HEK293 (cell line): ENCODE measurements at regions not wholly inside any gene's neighbourhood (a gene's known extent, or its start where the extent isn't known, plus 50 kb on each side); places are given as distances from the start of the nearest gene placed in this dataset.

ENCODE experiments used
- CTCF ChIA-PET: fragments of 350-600 bp; formaldehyde crosslinking; extraction: SDS; loops from one replicate; lab custom pipeline; 2021; ENCODE audit warnings: antibody characterized with exemption; lab: Yijun Ruan, JAX
- POLR2A ChIA-PET: fragments of 300-600 bp; formaldehyde crosslinking; extraction: SDS; loops from one replicate; lab custom pipeline; 2020; ENCODE audit warnings: antibody characterized with exemption, inconsistent platforms; lab: Yijun Ruan, JAX
- H3K27ac ChIP-seq: fragments of 200-500 bp; sonication (Bioruptor generic); 2 replicates; pipeline ENCODE4 v1.5.1; 2014; ENCODE audit warnings: low read depth, low read length, control low read depth, inconsistent platforms; ENCODE audit errors: extremely low read depth
- H3K36me3 ChIP-seq, 2 experiments: fragments of 200-500 bp in 1 of 2; sonication (Bioruptor generic) in 1 of 2; 1 replicate in 1 of 2; 2 replicates in 1 of 2; pipeline ENCODE4 v1.5.1; 2014 to 2017; ENCODE audit warnings: inconsistent platforms in 2 of 2, low read length in 2 of 2; ENCODE audit not compliant: control insufficient read depth in 2 of 2, insufficient read depth in 1 of 2
- H3K4me1 ChIP-seq: fragments of 200-500 bp; sonication (Bioruptor generic); 2 replicates; pipeline ENCODE4 v1.5.1; 2014; ENCODE audit warnings: mild to moderate bottlenecking, low read length, inconsistent platforms; ENCODE audit not compliant: control insufficient read depth, insufficient read depth
- H3K4me3 ChIP-seq: 2 replicates; pipeline ENCODE4 v1.5.1; 2011; ENCODE audit warnings: low read depth, mild to moderate bottlenecking, control low read depth, low read length, moderate library complexity
- H3K9me3 ChIP-seq: fragments of 200-500 bp; sonication (Bioruptor generic); 2 replicates; pipeline ENCODE4 v1.5.1; 2014; ENCODE audit warnings: low read depth, low read length, inconsistent platforms; ENCODE audit not compliant: control insufficient read depth, insufficient read depth
- GFI1B ChIP-seq: fragments of 450-650 bp; formaldehyde crosslinking; IDR thresholded peaks from 2 replicates; pipeline ENCODE4 v1.5.1; 2016; ENCODE audit warnings: missing biosample characterization, missing genetic modification characterization
- HOXD13 ChIP-seq: sonication (generic); formaldehyde crosslinking; IDR thresholded peaks from 2 replicates; pipeline ENCODE4 v1.8.0; 2022; ENCODE audit warnings: missing genetic modification reagents, borderline replicate concordance
- KLF8 ChIP-seq: fragments of 450-650 bp; formaldehyde crosslinking; IDR thresholded peaks from 2 replicates; pipeline ENCODE4 v1.5.1; 2016; ENCODE audit warnings: missing biosample characterization, missing genetic modification characterization
- OSR2 ChIP-seq: fragments of 450-650 bp; formaldehyde crosslinking; IDR thresholded peaks from 2 replicates; pipeline ENCODE4 v1.5.1; 2016; ENCODE audit warnings: missing biosample characterization, missing genetic modification characterization
- WT1 ChIP-seq: fragments of 450-650 bp; formaldehyde crosslinking; IDR thresholded peaks from 2 replicates; pipeline ENCODE4 v1.5.1; 2016; ENCODE audit warnings: missing biosample characterization, missing genetic modification characterization
- ZBTB10 ChIP-seq: fragments of 450-650 bp; formaldehyde crosslinking; IDR thresholded peaks from 2 replicates; pipeline ENCODE4 v1.5.1; 2016; ENCODE audit warnings: missing biosample characterization, missing genetic modification characterization
- ZBTB49 ChIP-seq: fragments of 450-650 bp; formaldehyde crosslinking; IDR thresholded peaks from 2 replicates; pipeline ENCODE4 v1.5.1; 2016; ENCODE audit warnings: missing biosample characterization, missing genetic modification characterization, low read depth
- ZNF146 ChIP-seq: fragments of 450-650 bp; formaldehyde crosslinking; IDR thresholded peaks from 2 replicates; pipeline ENCODE4 v1.5.1; 2016; ENCODE audit warnings: missing biosample characterization, missing genetic modification characterization
- ZNF155 ChIP-seq: fragments of 450-650 bp; formaldehyde crosslinking; IDR thresholded peaks from 2 replicates; pipeline ENCODE4 v1.5.1; 2016; ENCODE audit warnings: missing biosample characterization, missing genetic modification characterization
- ZNF184 ChIP-seq: fragments of 450-650 bp; IDR thresholded peaks from 2 replicates; pipeline ENCODE4 v1.5.1; 2018; ENCODE audit warnings: missing biosample characterization, mild to moderate bottlenecking, missing genetic modification characterization
- ZNF302 ChIP-seq: fragments of 450-650 bp; formaldehyde crosslinking; IDR thresholded peaks from 2 replicates; pipeline ENCODE4 v1.5.1; 2016; ENCODE audit warnings: missing biosample characterization, missing genetic modification characterization, low read depth
- ZNF514 ChIP-seq: fragments of 450-650 bp; formaldehyde crosslinking; IDR thresholded peaks from 2 replicates; pipeline ENCODE4 v1.5.1; 2016; ENCODE audit warnings: missing biosample characterization, missing genetic modification characterization
- ZNF544 ChIP-seq: fragments of 450-650 bp; formaldehyde crosslinking; IDR thresholded peaks from 2 replicates; pipeline ENCODE4 v1.5.0; 2017; ENCODE audit warnings: missing biosample characterization, missing genetic modification characterization
- ZNF580 ChIP-seq: fragments of 450-650 bp; formaldehyde crosslinking; IDR thresholded peaks from 2 replicates; pipeline ENCODE4 v1.5.1; 2016; ENCODE audit warnings: missing biosample characterization, missing genetic modification characterization
- ZSCAN16 ChIP-seq: fragments of 450-650 bp; formaldehyde crosslinking; IDR thresholded peaks from 2 replicates; pipeline ENCODE4 v1.5.1; 2016; ENCODE audit warnings: missing biosample characterization, missing genetic modification characterization
- ZXDB ChIP-seq: fragments of 450-650 bp; formaldehyde crosslinking; IDR thresholded peaks from 2 replicates; pipeline ENCODE4 v1.5.1; 2016; ENCODE audit warnings: missing biosample characterization, missing genetic modification characterization
- TF ChIP-seq, protein P1 (sequence below): fragments of 450-650 bp; formaldehyde crosslinking; IDR thresholded peaks from 2 replicates; pipeline ENCODE4 v1.5.1; 2016; ENCODE audit warnings: missing biosample characterization, missing genetic modification characterization
- TF ChIP-seq, protein P2 (sequence below): fragments of 450-650 bp; formaldehyde crosslinking; IDR thresholded peaks from 2 replicates; pipeline ENCODE4 v1.5.1; 2016; ENCODE audit warnings: missing biosample characterization, missing genetic modification characterization, borderline replicate concordance
- TF ChIP-seq, protein P3 (sequence below): fragments of 450-650 bp; formaldehyde crosslinking; IDR thresholded peaks from 2 replicates; pipeline ENCODE4 v1.5.1; 2016; ENCODE audit warnings: missing biosample characterization, missing genetic modification characterization

GRCh38 chr7:12855036-12855435, 167.6 kb downstream of the ARL4A start:
- no peaks in the 10 kb centered on the region for H3K36me3 ChIP-seq
- H3K4me3 ChIP-seq = no peak overlapping the region
- POLR2A ChIA-PET = no interaction called here
- CTCF ChIA-PET = no interaction called here
- no peaks in the 10 kb centered on the region for H3K4me1 ChIP-seq
- TF ChIP-seq, protein P1, sequence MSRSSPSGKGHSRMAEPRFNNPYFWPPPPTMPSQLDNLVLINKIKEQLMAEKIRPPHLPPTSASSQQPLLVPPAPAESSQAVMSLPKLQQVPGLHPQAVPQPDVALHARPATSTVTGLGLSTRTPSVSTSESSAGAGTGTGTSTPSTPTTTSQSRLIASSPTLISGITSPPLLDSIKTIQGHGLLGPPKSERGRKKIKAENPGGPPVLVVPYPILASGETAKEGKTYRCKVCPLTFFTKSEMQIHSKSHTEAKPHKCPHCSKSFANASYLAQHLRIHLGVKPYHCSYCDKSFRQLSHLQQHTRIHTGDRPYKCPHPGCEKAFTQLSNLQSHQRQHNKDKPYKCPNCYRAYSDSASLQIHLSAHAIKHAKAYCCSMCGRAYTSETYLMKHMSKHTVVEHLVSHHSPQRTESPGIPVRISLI (tag by site-specific recombination) = no peak
- TF ChIP-seq ZNF302 (no peak), GFI1B (tag by site-specific recombination) (no peak), ZBTB10 (tag by site-specific recombination) (no peak), ZNF184 (tag by site-specific recombination) (no peak), ZNF146 (tag by site-specific recombination) (no peak), ZBTB49 (no peak), ZNF544 (no peak), ZSCAN16 (no peak), OSR2 (tag by site-specific recombination) (no peak), HOXD13 (CRISPR knock-in tag) (no peak), ZNF514 (tag by site-specific recombination) (no peak), KLF8 (no peak), ZXDB (tag by site-specific recombination) (no peak), WT1 (tag by site-specific recombination) (no peak), ZNF155 (tag by site-specific recombination) (no peak), ZNF580 (tag by site-specific recombination) (no peak)
- TF ChIP-seq, protein P2, sequence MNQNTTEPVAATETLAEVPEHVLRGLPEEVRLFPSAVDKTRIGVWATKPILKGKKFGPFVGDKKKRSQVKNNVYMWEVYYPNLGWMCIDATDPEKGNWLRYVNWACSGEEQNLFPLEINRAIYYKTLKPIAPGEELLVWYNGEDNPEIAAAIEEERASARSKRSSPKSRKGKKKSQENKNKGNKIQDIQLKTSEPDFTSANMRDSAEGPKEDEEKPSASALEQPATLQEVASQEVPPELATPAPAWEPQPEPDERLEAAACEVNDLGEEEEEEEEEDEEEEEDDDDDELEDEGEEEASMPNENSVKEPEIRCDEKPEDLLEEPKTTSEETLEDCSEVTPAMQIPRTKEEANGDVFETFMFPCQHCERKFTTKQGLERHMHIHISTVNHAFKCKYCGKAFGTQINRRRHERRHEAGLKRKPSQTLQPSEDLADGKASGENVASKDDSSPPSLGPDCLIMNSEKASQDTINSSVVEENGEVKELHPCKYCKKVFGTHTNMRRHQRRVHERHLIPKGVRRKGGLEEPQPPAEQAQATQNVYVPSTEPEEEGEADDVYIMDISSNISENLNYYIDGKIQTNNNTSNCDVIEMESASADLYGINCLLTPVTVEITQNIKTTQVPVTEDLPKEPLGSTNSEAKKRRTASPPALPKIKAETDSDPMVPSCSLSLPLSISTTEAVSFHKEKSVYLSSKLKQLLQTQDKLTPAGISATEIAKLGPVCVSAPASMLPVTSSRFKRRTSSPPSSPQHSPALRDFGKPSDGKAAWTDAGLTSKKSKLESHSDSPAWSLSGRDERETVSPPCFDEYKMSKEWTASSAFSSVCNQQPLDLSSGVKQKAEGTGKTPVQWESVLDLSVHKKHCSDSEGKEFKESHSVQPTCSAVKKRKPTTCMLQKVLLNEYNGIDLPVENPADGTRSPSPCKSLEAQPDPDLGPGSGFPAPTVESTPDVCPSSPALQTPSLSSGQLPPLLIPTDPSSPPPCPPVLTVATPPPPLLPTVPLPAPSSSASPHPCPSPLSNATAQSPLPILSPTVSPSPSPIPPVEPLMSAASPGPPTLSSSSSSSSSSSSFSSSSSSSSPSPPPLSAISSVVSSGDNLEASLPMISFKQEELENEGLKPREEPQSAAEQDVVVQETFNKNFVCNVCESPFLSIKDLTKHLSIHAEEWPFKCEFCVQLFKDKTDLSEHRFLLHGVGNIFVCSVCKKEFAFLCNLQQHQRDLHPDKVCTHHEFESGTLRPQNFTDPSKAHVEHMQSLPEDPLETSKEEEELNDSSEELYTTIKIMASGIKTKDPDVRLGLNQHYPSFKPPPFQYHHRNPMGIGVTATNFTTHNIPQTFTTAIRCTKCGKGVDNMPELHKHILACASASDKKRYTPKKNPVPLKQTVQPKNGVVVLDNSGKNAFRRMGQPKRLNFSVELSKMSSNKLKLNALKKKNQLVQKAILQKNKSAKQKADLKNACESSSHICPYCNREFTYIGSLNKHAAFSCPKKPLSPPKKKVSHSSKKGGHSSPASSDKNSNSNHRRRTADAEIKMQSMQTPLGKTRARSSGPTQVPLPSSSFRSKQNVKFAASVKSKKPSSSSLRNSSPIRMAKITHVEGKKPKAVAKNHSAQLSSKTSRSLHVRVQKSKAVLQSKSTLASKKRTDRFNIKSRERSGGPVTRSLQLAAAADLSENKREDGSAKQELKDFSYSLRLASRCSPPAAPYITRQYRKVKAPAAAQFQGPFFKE = no peak
- TF ChIP-seq, protein P3, sequence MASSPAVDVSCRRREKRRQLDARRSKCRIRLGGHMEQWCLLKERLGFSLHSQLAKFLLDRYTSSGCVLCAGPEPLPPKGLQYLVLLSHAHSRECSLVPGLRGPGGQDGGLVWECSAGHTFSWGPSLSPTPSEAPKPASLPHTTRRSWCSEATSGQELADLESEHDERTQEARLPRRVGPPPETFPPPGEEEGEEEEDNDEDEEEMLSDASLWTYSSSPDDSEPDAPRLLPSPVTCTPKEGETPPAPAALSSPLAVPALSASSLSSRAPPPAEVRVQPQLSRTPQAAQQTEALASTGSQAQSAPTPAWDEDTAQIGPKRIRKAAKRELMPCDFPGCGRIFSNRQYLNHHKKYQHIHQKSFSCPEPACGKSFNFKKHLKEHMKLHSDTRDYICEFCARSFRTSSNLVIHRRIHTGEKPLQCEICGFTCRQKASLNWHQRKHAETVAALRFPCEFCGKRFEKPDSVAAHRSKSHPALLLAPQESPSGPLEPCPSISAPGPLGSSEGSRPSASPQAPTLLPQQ = no peak
- no peak overlapping the region for H3K27ac ChIP-seq
- no peaks in the 10 kb centered on the region for H3K9me3 ChIP-seq
